NT2/D1 (cell line): ENCODE measurements at regions not wholly inside any gene's neighbourhood (a gene's known extent, or its start where the extent isn't known, plus 50 kb on each side); places are given as distances from the start of the nearest gene placed in this dataset.

ENCODE experiments used
- DNase-seq: peaks from one replicate; pipeline ENCODE4 v3.0.0-alpha.2; 2011; ENCODE audit warnings: low read depth, low spot score
- H3K27me3 ChIP-seq: 2 replicates; pipeline ENCODE4 v1.6.0; 2011; ENCODE audit warnings: mild to moderate bottlenecking; ENCODE audit not compliant: insufficient read length, insufficient read depth
- H3K36me3 ChIP-seq: 2 replicates; pipeline ENCODE4 v1.6.1; 2011; ENCODE audit warnings: mild to moderate bottlenecking, low read length, mixed read lengths; ENCODE audit not compliant: insufficient read depth, insufficient read length
- H3K4me1 ChIP-seq: 2 replicates; pipeline ENCODE4 v1.5.1; 2011; ENCODE audit not compliant: insufficient read depth, insufficient read length
- H3K4me3 ChIP-seq: 2 replicates; pipeline ENCODE4 v1.5.1; 2011; ENCODE audit warnings: low read depth; ENCODE audit not compliant: insufficient read length
- H3K9ac ChIP-seq: 2 replicates; pipeline ENCODE4 v1.6.0; 2011; ENCODE audit warnings: low read depth; ENCODE audit not compliant: insufficient read length
- H3K9me3 ChIP-seq: 2 replicates; pipeline ENCODE4 v1.5.1; 2011; ENCODE audit warnings: mild to moderate bottlenecking, low read length; ENCODE audit not compliant: insufficient read depth
- SUZ12 ChIP-seq: IDR thresholded peaks from 2 replicates; pipeline ENCODE4 v1.6.1; 2011; ENCODE audit not compliant: insufficient read length, insufficient read depth; ENCODE audit errors: extremely low read depth
- YY1 ChIP-seq: IDR thresholded peaks from 2 replicates; pipeline ENCODE4 v1.6.1; 2011; ENCODE audit not compliant: insufficient read length, insufficient read depth
- ZNF274 ChIP-seq: IDR thresholded peaks from 2 replicates; pipeline ENCODE4 v1.6.1; 2011; ENCODE audit warnings: mild to moderate bottlenecking, low read depth, low read length

GRCh38 chr3:22729212-22729611 lies 473.9 kb upstream of the UBE2E2 start:
- TF ChIP-seq YY1: no peak
- TF ChIP-seq SUZ12: no peak
- no peak for TF ChIP-seq ZNF274
- Histone ChIP-seq H3K4me1 (no peaks in the 10 kb centered on the region), H3K9me3 (peaks cover 7% of the 10 kb centered on the region; the same call in 1 of the 2 replicates), H3K9ac (no peak overlapping the region), H3K36me3 (no peaks in the 10 kb centered on the region), H3K4me3 (no peak overlapping the region), H3K27me3 (no peaks in the 10 kb centered on the region)
- no peak for DNase-seq

GRCh38 chr3:22729981-22730380 lies 473.1 kb upstream of the UBE2E2 start:
- DNase-seq: no peak
- Histone ChIP-seq H3K4me3 (no peak overlapping the region), H3K9ac (no peak overlapping the region), H3K9me3 (peaks cover 7% of the 10 kb centered on the region; the same call in 1 of the 2 replicates), H3K4me1 (no peaks in the 10 kb centered on the region), H3K36me3 (no peaks in the 10 kb centered on the region), H3K27me3 (no peaks in the 10 kb centered on the region)
- no peak for TF ChIP-seq SUZ12
- no peak for TF ChIP-seq YY1
- no peak for TF ChIP-seq ZNF274

DNA sequence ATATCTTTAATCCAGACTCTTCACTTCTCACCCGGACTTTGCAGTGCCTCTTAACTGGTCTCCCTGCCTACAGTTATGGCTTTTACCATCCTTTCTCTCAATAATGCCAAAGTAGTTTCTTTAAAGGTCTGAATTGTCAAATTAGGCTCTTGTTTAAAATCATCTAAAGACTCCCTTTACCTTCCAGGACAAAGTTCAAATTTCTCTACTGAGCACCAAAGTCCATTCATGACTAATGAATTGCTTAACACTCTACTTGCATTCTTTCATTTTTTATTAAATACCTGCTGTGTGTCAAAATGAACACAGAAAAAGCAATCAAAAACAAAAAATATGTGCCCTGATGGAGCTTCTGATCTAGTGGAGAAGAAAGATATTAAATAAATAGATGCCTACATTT lies 472.4 kb upstream of the UBE2E2 start:
- no peaks in the 10 kb centered on the region for H3K36me3 ChIP-seq
- H3K27me3 ChIP-seq: no peaks in the 10 kb centered on the region
- H3K9ac ChIP-seq: no peak overlapping the region
- no peak for TF ChIP-seq ZNF274
- no peak for TF ChIP-seq YY1
- TF ChIP-seq SUZ12: no peak
- no peak overlapping the region for H3K4me3 ChIP-seq
- no peaks in the 10 kb centered on the region for H3K4me1 ChIP-seq
- peaks cover 7% of the 10 kb centered on the region; the same call in 1 of the 2 replicates for H3K9me3 ChIP-seq
- DNase-seq: no peak

DNA sequence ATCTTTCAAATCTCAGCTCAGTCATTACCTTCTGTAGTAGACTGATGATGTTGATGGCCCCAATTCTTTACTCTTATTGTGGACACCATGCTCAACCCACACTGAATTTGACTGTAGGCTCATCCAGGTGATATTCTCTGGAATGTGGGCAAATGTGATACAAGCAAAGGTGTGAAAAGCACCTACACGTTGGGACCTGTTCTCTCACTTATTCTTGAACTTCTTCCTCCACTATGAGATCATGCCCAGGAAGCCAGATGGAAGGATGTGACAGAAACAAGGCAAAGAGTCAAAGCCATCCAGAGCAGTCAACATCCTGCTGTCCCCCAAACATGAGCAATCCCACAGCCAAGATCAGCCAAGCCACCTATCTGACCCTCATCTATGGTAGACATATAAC lies 471.2 kb upstream of the UBE2E2 start:
- Histone ChIP-seq H3K9ac (no peak overlapping the region), H3K4me3 (no peak overlapping the region), H3K27me3 (no peaks in the 10 kb centered on the region), H3K9me3 (peaks cover 7% of the 10 kb centered on the region; the same call in 1 of the 2 replicates), H3K4me1 (no peaks in the 10 kb centered on the region), H3K36me3 (no peaks in the 10 kb centered on the region)
- TF ChIP-seq SUZ12 (no peak), ZNF274 (no peak), YY1 (no peak)
- DNase-seq: no peak

GRCh38 chr3:22732641-22733040 lies 470.5 kb upstream of the UBE2E2 start:
- no peak for DNase-seq

DNA sequence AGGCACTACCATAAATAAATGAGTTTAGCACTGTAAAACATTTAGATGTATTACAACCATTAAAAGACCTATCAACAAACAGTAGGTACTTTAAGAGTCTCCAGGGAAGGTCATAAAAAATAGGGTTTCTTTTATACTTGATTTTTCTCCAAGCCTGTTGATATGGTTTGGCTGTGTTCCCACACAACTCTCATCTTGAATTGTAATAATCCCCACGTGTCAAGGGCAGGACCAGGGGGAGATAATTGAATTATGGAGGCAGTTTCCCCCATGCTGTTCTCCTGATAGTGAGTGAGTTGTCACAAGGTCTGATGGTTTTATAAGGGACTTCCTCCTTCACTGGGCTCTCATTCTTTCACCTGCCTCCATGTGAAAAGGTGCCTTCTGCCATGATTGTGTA lies 468.9 kb upstream of the UBE2E2 start:
- DNase-seq: no peak
- Histone ChIP-seq H3K4me3 (no peak overlapping the region), H3K9ac (no peak overlapping the region), H3K9me3 (peaks cover 7% of the 10 kb centered on the region; the same call in 1 of the 2 replicates), H3K27me3 (no peaks in the 10 kb centered on the region), H3K36me3 (no peaks in the 10 kb centered on the region), H3K4me1 (no peaks in the 10 kb centered on the region)
- TF ChIP-seq YY1 (no peak), SUZ12 (no peak), ZNF274 (no peak)

More at GRCh38 chr3:22732641-22733040, 470.5 kb upstream of the UBE2E2 start:
- no peak overlapping the region for H3K4me3 ChIP-seq
- no peaks in the 10 kb centered on the region for H3K36me3 ChIP-seq
- H3K4me1 ChIP-seq: no peaks in the 10 kb centered on the region
- TF ChIP-seq ZNF274: no peak
- no peak for TF ChIP-seq YY1
- TF ChIP-seq SUZ12: no peak
- peaks cover 7% of the 10 kb centered on the region; the same call in 1 of the 2 replicates for H3K9me3 ChIP-seq
- no peaks in the 10 kb centered on the region for H3K27me3 ChIP-seq
- H3K9ac ChIP-seq: no peak overlapping the region

- Histone ChIP-seq H3K27me3 (no peaks in the 10 kb centered on the region), H3K4me1 (no peaks in the 10 kb centered on the region), H3K4me3 (no peak overlapping the region), H3K9me3 (peaks cover 7% of the 10 kb centered on the region; the same call in 1 of the 2 replicates), H3K36me3 (no peaks in the 10 kb centered on the region), H3K9ac (no peak overlapping the region)
- no peak for DNase-seq
- TF ChIP-seq SUZ12 (no peak), YY1 (no peak), ZNF274 (no peak)
These were observed 468.4 kb upstream of the UBE2E2 start for GRCh38 chr3:22734756-22735155.
